Kidney (tissue), 13 donors: ENCODE measurements at regions not wholly inside any gene's neighbourhood (a gene's known extent, or its start where the extent isn't known, plus 50 kb on each side); places are given as distances from the start of the nearest gene placed in this dataset.

Source experiments
- DNase-seq, 5 donors: peaks; one replicate each; pipeline ENCODE4 v3.0.0-alpha.2; 2013 to 2020
- FAIRE-seq: peaks from 2 replicates; lab custom pipeline; 2012; peaks lifted over from hg19 to GRCh38; lab: Jason Lieb, UNC
- H3K27ac ChIP-seq, 2 donors: one replicate each; pipeline ENCODE4 v1.7.0; 2013; ENCODE audit warnings: low read depth in 2 of 2, low read length in 2 of 2, inconsistent platforms in 1 of 2
- H3K27me3 ChIP-seq: one replicate; pipeline ENCODE4 v1.7.1; 2013; ENCODE audit warnings: low read length, inconsistent platforms; ENCODE audit not compliant: control insufficient read depth, insufficient read depth
- H3K36me3 ChIP-seq, 3 donors: one replicate each; pipeline versions ENCODE4 v1.7.0 to v1.7.1; 2013; ENCODE audit warnings: low read length in 3 of 3, control low read depth in 1 of 3, inconsistent platforms in 1 of 3; ENCODE audit not compliant: insufficient read depth in 3 of 3, control insufficient read depth in 2 of 3
- H3K4me1 ChIP-seq, 3 donors: one replicate each; pipeline versions ENCODE4 v1.7.0 to v1.7.1; 2013; ENCODE audit warnings: low read length in 3 of 3, inconsistent platforms in 1 of 3, low read depth in 1 of 3; ENCODE audit not compliant: control insufficient read depth in 2 of 3, insufficient read depth in 2 of 3
- H3K4me3 ChIP-seq, 3 donors: one replicate each; pipeline versions ENCODE4 v1.7.0 to v1.8.1; 2013; ENCODE audit warnings: low read length in 3 of 3, control low read depth in 1 of 3, inconsistent platforms in 1 of 3
- H3K9ac ChIP-seq, 3 donors: one replicate each; pipeline versions ENCODE4 v1.7.0 to v1.7.1; 2013; ENCODE audit warnings: low read length in 3 of 3, control low read depth in 1 of 3, inconsistent platforms in 1 of 3
- H3K9me3 ChIP-seq, 3 donors: one replicate each; pipeline versions ENCODE4 v1.7.0 to v1.7.1; 2013; ENCODE audit warnings: low read length in 3 of 3, control low read depth in 1 of 3, inconsistent platforms in 1 of 3; ENCODE audit not compliant: control insufficient read depth in 2 of 3, insufficient read depth in 1 of 3
- CTCF ChIP-seq: IDR thresholded peaks from 3 replicates; pipeline ENCODE4 v1.5.1; 2012; ENCODE audit warnings: mild to moderate bottlenecking, moderate library complexity, borderline replicate concordance; ENCODE audit not compliant: insufficient read depth; ENCODE audit errors: extremely low read depth
- intact Hi-C: fragments of 100-400 bp; cut with DNase I; formaldehyde crosslinking; loops from one replicate; pipeline ENCODE4 v1.11.1; 2022
- donor health status: control.
- donor health status: control.
- donor health status: control.
- donor health status: control.
- donor health status: control.
- donor health status: DM: yes; HTN: yes; CAD: no.
- donor health status: Normal renal cell carcinoma (clear cell type).

GRCh38 chr1:238764779-238765178, 621.6 kb upstream of the CHRM3 start:
- H3K27me3 ChIP-seq, result no peaks in the 10 kb centered on the region
- intact Hi-C loops, result no loop called here
- H3K27ac ChIP-seq, result no peak overlapping the region
- peaks cover 0 to 13% (median 2%) of the 10 kb centered on the region in 3 donors for H3K9me3 ChIP-seq
- no peak overlapping the region for H3K4me3 ChIP-seq
- DNase-seq (no peak), FAIRE-seq (no peak)
- H3K4me1 ChIP-seq, result no peaks in the 10 kb centered on the region
- no peak overlapping the region for H3K9ac ChIP-seq
- H3K36me3 ChIP-seq, result no peaks in the 10 kb centered on the region
- no peak for TF ChIP-seq CTCF

- Histone ChIP-seq H3K27ac (no peak overlapping the region), H3K4me3 (no peak overlapping the region), H3K36me3 (no peaks in the 10 kb centered on the region), H3K27me3 (no peaks in the 10 kb centered on the region), H3K9me3 (no peaks in the 10 kb centered on the region), H3K9ac (no peak overlapping the region), H3K4me1 (no peaks in the 10 kb centered on the region)
- no peak for DNase-seq
- FAIRE-seq, result no peak
- intact Hi-C loops, result no loop called here
- no peak for TF ChIP-seq CTCF
Measured at GRCh38 chr1:238753252-238753651, 633.1 kb upstream of the CHRM3 start.

GRCh38 chr1:238752327-238752726, 634.0 kb upstream of the CHRM3 start:
- no peak for TF ChIP-seq CTCF
- Histone ChIP-seq H3K9ac (no peak overlapping the region), H3K27me3 (no peaks in the 10 kb centered on the region), H3K36me3 (no peaks in the 10 kb centered on the region), H3K4me1 (no peaks in the 10 kb centered on the region), H3K9me3 (no peaks in the 10 kb centered on the region), H3K27ac (no peak overlapping the region), H3K4me3 (no peak overlapping the region)
- FAIRE-seq, result no peak
- no peak for DNase-seq
- intact Hi-C loops, result no loop called here

GRCh38 chr1:238745069-238745468, 641.3 kb upstream of the CHRM3 start:
- H3K36me3 ChIP-seq, result no peaks in the 10 kb centered on the region
- H3K27ac ChIP-seq, result no peak overlapping the region
- no peaks in the 10 kb centered on the region for H3K4me1 ChIP-seq
- intact Hi-C loops, result no loop called here
- no peak for DNase-seq
- H3K9ac ChIP-seq, result no peak overlapping the region
- no peak overlapping the region for H3K4me3 ChIP-seq
- no peaks in the 10 kb centered on the region for H3K27me3 ChIP-seq
- FAIRE-seq, result no peak
- TF ChIP-seq CTCF, result no peak
- peaks cover 0 to 8% (median 2%) of the 10 kb centered on the region in 3 donors for H3K9me3 ChIP-seq
